ENCODE measurements at regions not wholly inside any gene's neighbourhood (a gene's known extent, or its start where the extent isn't known, plus 50 kb on each side); places are given as distances from the start of the nearest gene placed in this dataset.

DNA sequence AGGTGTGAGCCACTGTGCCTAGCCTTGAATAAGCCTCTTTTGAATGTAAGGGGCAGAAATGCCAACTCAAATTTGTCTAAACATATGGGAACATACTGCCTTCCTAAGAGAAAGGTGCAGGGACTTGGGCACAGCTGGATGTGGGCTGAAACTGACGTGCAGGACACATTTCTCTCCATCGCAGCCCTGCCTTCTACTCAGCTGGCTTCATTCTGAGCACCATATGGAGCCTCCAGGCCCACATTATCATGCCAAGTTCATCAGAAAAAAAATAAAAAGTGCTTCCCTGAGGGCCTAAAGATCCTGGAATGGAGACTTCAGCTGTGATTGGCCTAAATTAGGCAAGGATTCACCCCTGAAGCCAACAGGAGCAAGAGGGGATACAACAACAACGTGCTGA is 386.2 kb downstream of the RAB28 start:
- TF ChIP-seq, protein P1, sequence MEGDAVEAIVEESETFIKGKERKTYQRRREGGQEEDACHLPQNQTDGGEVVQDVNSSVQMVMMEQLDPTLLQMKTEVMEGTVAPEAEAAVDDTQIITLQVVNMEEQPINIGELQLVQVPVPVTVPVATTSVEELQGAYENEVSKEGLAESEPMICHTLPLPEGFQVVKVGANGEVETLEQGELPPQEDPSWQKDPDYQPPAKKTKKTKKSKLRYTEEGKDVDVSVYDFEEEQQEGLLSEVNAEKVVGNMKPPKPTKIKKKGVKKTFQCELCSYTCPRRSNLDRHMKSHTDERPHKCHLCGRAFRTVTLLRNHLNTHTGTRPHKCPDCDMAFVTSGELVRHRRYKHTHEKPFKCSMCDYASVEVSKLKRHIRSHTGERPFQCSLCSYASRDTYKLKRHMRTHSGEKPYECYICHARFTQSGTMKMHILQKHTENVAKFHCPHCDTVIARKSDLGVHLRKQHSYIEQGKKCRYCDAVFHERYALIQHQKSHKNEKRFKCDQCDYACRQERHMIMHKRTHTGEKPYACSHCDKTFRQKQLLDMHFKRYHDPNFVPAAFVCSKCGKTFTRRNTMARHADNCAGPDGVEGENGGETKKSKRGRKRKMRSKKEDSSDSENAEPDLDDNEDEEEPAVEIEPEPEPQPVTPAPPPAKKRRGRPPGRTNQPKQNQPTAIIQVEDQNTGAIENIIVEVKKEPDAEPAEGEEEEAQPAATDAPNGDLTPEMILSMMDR (IDR thresholded peaks at IDR 0.05) = no peak
- TF ChIP-seq POLR2A (IDR thresholded peaks at IDR 0.05) = no peak
- no peak overlapping the region for H3K4me3 ChIP-seq
- no peaks in the 10 kb centered on the region for H3K9me3 ChIP-seq (replicated peaks in 1 of 3)
- intact Hi-C loops (cut with DNase I) = no loop called here
- DNase-seq = no peak
- H3K4me1 ChIP-seq (replicated peaks in 1 of 2) = no peaks in the 10 kb centered on the region
- no peaks in the 10 kb centered on the region for H3K36me3 ChIP-seq (replicated peaks in 1 of 2)
- WGBS, 4 donors = 79 to 97% (median 87%) methylated on average over 3 of the region's 3 CpGs
- H3K27me3 ChIP-seq = no peaks in the 10 kb centered on the region
- H3K27ac ChIP-seq = no peak overlapping the region

DNA sequence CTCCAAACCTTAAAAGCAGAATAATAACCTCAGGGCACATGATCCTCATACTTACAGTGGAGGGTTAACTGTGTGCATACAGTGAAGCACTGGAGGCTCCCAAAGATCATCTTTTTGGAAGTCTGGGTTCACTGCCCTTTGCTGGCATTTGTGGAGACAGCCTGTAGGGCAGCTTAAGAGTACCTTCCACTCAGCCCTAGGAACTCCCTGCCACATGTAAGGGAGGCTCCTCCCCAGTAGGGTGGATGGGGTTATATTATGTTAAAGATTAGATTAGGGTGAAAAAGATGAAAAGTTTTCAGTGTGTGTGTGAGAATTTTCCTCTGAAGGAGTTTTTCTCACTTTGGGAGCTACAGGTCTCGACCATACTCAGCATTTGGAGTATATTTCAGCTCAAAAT is 388.4 kb downstream of the RAB28 start:
- Histone ChIP-seq H3K4me3 (no peak overlapping the region), H3K4me1 (replicated peaks in 1 of 2) (no peaks in the 10 kb centered on the region), H3K9me3 (replicated peaks in 1 of 3) (no peaks in the 10 kb centered on the region), H3K27ac (no peak overlapping the region), H3K27me3 (no peaks in the 10 kb centered on the region), H3K36me3 (replicated peaks in 1 of 2) (no peaks in the 10 kb centered on the region)
- no peak for TF ChIP-seq POLR2A (IDR thresholded peaks at IDR 0.05)
- TF ChIP-seq, protein P1 (IDR thresholded peaks at IDR 0.05) = no peak
- intact Hi-C loops (cut with DNase I) = no loop called here
- WGBS, 4 donors = 82 to 94% (median 88%) methylated on average over 1 of the region's 1 CpG
- DNase-seq = no peak

DNA sequence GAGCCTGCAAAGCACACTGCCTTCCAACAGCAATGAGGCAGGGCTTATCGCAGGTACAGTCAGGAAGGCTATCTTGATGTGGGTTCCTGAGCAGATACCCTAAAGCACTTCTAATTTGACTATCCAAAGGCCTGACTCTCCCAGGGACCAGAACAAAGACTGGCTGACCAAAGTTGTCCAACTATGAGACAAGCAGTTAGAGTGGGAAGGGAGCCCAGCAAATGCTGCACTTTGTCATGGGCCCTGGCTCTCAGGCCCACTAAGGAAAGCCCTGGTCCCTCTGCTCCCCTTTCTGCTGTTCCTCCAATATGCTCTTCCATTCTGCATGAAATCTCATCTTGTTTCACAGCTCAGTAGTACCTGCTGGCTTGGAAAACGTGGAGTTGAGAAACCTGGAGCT is 391.0 kb downstream of the RAB28 start:
- H3K36me3 ChIP-seq (replicated peaks in 1 of 2) = no peaks in the 10 kb centered on the region
- no peaks in the 10 kb centered on the region for H3K27me3 ChIP-seq
- H3K27ac ChIP-seq = no peak overlapping the region
- intact Hi-C loops (cut with DNase I) = no loop called here
- no peak for TF ChIP-seq POLR2A (IDR thresholded peaks at IDR 0.05)
- TF ChIP-seq, protein P1 (IDR thresholded peaks at IDR 0.05) = no peak
- no peak for DNase-seq
- no peaks in the 10 kb centered on the region for H3K4me1 ChIP-seq (replicated peaks in 1 of 2)
- H3K9me3 ChIP-seq (replicated peaks in 1 of 3) = no peaks in the 10 kb centered on the region
- 71 to 93% (median 86%) methylated on average over 2 of the region's 2 CpGs for WGBS, 4 donors
- H3K4me3 ChIP-seq = no peak overlapping the region

DNA sequence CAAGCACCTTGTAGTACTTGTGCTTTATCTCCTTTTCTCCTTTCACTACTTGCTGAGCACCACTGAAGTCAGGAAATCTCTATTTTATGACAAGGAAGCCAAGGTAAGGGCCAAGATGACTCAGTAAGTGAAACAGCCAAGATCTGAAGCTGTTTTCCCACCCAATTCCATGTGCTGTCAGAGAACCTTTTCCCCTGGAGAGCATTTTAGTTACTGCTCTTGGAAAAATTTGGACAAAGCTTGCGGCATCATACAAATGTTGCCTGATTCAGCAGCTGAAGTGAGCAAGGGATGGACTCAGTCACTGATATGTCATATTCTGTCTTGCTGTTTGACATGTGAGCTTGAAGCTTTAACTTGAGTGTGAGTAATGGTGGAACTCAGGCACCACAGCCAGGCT is 391.4 kb downstream of the RAB28 start:
- Histone ChIP-seq H3K4me3 (no peak overlapping the region), H3K9me3 (replicated peaks in 1 of 3) (no peaks in the 10 kb centered on the region), H3K27ac (no peak overlapping the region), H3K4me1 (replicated peaks in 1 of 2) (no peaks in the 10 kb centered on the region), H3K36me3 (replicated peaks in 1 of 2) (no peaks in the 10 kb centered on the region), H3K27me3 (no peaks in the 10 kb centered on the region)
- TF ChIP-seq POLR2A (IDR thresholded peaks at IDR 0.05) = no peak
- TF ChIP-seq, protein P1 (IDR thresholded peaks at IDR 0.05) = no peak
- intact Hi-C loops (cut with DNase I) = no loop called here
- 70 to 100% (median 86%) methylated on average over 1 of the region's 1 CpG for WGBS, 4 donors
- no peak for DNase-seq
